NT2/D1 (cell line): ENCODE measurements at regions not wholly inside any gene's neighbourhood (a gene's known extent, or its start where the extent isn't known, plus 50 kb on each side); places are given as distances from the start of the nearest gene placed in this dataset.

Experiments
- YY1 ChIP-seq: IDR thresholded peaks from 2 replicates; pipeline ENCODE4 v1.6.1; 2011; ENCODE audit not compliant: insufficient read length, insufficient read depth
- ZNF274 ChIP-seq: IDR thresholded peaks from 2 replicates; pipeline ENCODE4 v1.6.1; 2011; ENCODE audit warnings: mild to moderate bottlenecking, low read depth, low read length

- no peak for TF ChIP-seq YY1
- TF ChIP-seq ZNF274: no peak
Observed at GRCh38 chr2:128563348-128563687, 244.7 kb upstream of the HS6ST1 start.
